Parathyroid adenoma (tissue), 2 donors: ENCODE measurements at regions not wholly inside any gene's neighbourhood (a gene's known extent, or its start where the extent isn't known, plus 50 kb on each side); places are given as distances from the start of the nearest gene placed in this dataset.

Source experiments
- H2AFZ ChIP-seq: fragments of 300-600 bp; sonication (generic); one replicate; pipeline ENCODE4 v1.7.0; 2017; ENCODE audit warnings: antibody characterized with exemption, mild to moderate bottlenecking
- H3K27ac ChIP-seq: fragments of 300-600 bp; sonication (generic); one replicate; pipeline ENCODE4 v1.7.0; 2017
- H3K27me3 ChIP-seq: fragments of 300-600 bp; sonication (generic); one replicate; pipeline ENCODE4 v1.7.0; 2017; ENCODE audit warnings: low read length; ENCODE audit not compliant: control insufficient read depth, insufficient read depth
- H3K36me3 ChIP-seq: fragments of 300-600 bp; sonication (generic); one replicate; pipeline ENCODE4 v1.7.0; 2017; ENCODE audit warnings: low read length; ENCODE audit not compliant: control insufficient read depth, insufficient read depth
- H3K4me1 ChIP-seq: fragments of 300-600 bp; sonication (generic); one replicate; pipeline ENCODE4 v1.7.0; 2017; ENCODE audit warnings: control low read depth
- H3K4me2 ChIP-seq: fragments of 300-600 bp; sonication (generic); one replicate; pipeline ENCODE4 v1.7.0; 2017; ENCODE audit warnings: low read length
- H3K4me3 ChIP-seq: fragments of 300-600 bp; sonication (generic); one replicate; pipeline ENCODE4 v1.7.0; 2017; ENCODE audit warnings: low read depth, low read length
- H3K79me2 ChIP-seq: fragments of 300-600 bp; sonication (generic); one replicate; pipeline ENCODE4 v1.7.0; 2017; ENCODE audit warnings: control low read depth
- H3K9ac ChIP-seq: fragments of 300-600 bp; sonication (generic); one replicate; pipeline ENCODE4 v1.7.0; 2017; ENCODE audit warnings: mild to moderate bottlenecking
- H3K9me3 ChIP-seq: fragments of 300-600 bp; sonication (generic); one replicate; pipeline ENCODE4 v1.7.0; 2017; ENCODE audit warnings: low read length; ENCODE audit not compliant: control insufficient read depth
- TF ChIP-seq, protein P1 (sequence below): fragments of 300-600 bp; sonication (generic); IDR thresholded peaks from one replicate; pipeline ENCODE4 v1.7.0; 2017; ENCODE audit warnings: antibody characterized with exemption, mild to moderate bottlenecking
- donor health status: primary hyperparathyroidism.

DNA sequence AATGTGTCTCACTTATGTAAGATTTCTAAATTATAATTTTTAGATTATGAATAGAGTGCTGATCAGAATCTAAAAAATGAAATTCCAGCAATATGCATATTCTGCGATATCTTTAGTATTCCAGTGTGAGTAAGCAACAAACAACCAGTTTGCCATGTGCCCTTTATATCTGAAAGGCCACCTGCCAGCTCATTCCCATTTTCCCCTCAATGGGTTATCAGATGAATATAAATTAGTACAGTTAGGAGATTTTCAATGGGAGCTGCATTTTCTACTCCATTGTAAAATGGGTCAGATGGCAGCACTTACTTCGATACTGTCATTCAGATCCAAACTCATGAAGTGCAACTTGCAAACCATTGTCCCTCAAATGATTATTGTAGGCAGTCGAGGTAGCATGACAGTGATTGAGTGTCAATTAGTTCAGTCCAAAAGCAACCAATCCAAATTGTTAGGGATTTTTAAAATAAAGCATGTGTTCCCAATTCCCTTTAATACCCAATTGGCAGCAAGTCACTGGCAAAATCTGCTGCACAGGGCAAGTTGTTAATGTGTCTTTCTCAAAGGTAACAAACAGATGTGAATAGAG lies 680.3 kb downstream of the LRRIQ3 start:
- Histone ChIP-seq H3K9ac (no peak overlapping the region), H3K27me3 (no peaks in the 10 kb centered on the region), H3K4me3 (no peak overlapping the region), H3K4me1 (no peaks in the 10 kb centered on the region), H3K79me2 (no peaks in the 10 kb centered on the region), H3K9me3 (no peaks in the 10 kb centered on the region), H2AFZ (no peak overlapping the region), H3K4me2 (no peak overlapping the region), H3K27ac (no peak overlapping the region), H3K36me3 (no peaks in the 10 kb centered on the region)
- TF ChIP-seq, protein P1, sequence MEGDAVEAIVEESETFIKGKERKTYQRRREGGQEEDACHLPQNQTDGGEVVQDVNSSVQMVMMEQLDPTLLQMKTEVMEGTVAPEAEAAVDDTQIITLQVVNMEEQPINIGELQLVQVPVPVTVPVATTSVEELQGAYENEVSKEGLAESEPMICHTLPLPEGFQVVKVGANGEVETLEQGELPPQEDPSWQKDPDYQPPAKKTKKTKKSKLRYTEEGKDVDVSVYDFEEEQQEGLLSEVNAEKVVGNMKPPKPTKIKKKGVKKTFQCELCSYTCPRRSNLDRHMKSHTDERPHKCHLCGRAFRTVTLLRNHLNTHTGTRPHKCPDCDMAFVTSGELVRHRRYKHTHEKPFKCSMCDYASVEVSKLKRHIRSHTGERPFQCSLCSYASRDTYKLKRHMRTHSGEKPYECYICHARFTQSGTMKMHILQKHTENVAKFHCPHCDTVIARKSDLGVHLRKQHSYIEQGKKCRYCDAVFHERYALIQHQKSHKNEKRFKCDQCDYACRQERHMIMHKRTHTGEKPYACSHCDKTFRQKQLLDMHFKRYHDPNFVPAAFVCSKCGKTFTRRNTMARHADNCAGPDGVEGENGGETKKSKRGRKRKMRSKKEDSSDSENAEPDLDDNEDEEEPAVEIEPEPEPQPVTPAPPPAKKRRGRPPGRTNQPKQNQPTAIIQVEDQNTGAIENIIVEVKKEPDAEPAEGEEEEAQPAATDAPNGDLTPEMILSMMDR = no peak

DNA sequence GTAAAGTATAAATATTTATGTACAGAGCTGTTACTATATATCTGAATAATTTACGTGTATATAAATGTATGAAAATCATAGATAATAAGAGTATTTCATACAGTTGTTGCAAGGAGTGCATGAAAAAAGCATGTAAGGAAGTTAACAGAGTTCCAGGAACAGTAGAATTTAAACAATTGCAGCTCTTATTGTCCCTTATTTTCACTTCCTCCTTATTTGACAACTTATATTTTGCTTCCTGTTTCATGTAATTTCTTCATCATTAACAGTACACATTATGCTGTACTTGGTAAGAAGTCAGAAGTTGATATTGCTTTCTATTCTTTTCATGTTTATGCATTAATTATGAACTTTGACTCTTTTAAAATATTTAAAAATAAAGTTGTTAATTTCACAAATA lies 681.5 kb downstream of the LRRIQ3 start:
- Histone ChIP-seq H2AFZ (no peak overlapping the region), H3K27ac (no peak overlapping the region), H3K9me3 (no peaks in the 10 kb centered on the region), H3K4me3 (no peak overlapping the region), H3K36me3 (no peaks in the 10 kb centered on the region), H3K9ac (no peak overlapping the region), H3K79me2 (no peaks in the 10 kb centered on the region), H3K4me1 (no peaks in the 10 kb centered on the region), H3K27me3 (no peaks in the 10 kb centered on the region), H3K4me2 (no peak overlapping the region)
- TF ChIP-seq, protein P1 = no peak

DNA sequence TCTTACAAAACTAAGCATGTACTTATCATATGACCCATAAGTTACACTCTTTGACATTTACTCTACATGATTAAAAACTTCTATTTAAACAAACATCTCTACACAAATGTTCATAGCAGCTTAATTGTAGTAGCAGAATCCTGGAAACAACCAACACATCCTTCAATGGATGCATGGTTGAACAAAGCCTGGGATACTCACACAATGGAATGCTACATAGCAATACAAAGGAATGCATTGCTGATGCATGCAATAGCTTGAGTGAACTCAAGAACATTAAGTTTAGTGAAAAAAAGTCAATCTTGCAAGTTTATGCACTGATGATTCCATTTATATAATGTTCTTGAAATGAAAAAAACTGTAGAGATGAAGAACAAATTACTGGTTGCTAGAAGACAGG lies 686.9 kb downstream of the LRRIQ3 start:
- Histone ChIP-seq H3K4me1 (no peaks in the 10 kb centered on the region), H3K9ac (no peak overlapping the region), H2AFZ (no peak overlapping the region), H3K4me2 (no peak overlapping the region), H3K9me3 (no peaks in the 10 kb centered on the region), H3K4me3 (no peak overlapping the region), H3K79me2 (no peaks in the 10 kb centered on the region), H3K27ac (no peak overlapping the region), H3K27me3 (no peaks in the 10 kb centered on the region), H3K36me3 (no peaks in the 10 kb centered on the region)
- TF ChIP-seq, protein P1 = no peak

DNA sequence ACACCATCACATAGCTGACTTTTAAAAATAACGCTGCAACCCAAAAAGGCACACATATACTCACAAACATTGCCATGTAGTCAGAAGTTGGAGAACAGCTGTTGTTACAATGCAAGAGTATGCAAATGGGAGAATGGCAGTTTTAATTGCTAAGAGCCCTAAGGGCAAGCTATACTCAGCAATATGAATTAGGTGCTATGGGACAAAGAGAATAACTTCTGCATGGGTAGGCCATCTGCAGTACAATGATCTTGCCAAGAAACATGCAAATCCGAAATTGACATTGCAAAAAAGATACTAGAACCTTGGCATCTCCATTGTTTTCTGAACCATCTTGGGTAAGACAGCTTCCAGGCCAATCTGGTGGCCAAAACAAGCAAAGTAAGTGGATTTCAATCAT lies 697.8 kb downstream of the LRRIQ3 start:
- TF ChIP-seq, protein P1 = no peak
- H3K79me2 ChIP-seq = no peaks in the 10 kb centered on the region
- H3K4me2 ChIP-seq = no peak overlapping the region
- H3K27me3 ChIP-seq = no peaks in the 10 kb centered on the region
- H3K27ac ChIP-seq = no peak overlapping the region
- H3K4me3 ChIP-seq = no peak overlapping the region
- no peak overlapping the region for H3K9ac ChIP-seq
- no peak overlapping the region for H2AFZ ChIP-seq
- no peaks in the 10 kb centered on the region for H3K9me3 ChIP-seq
- no peaks in the 10 kb centered on the region for H3K36me3 ChIP-seq
- no peaks in the 10 kb centered on the region for H3K4me1 ChIP-seq

DNA sequence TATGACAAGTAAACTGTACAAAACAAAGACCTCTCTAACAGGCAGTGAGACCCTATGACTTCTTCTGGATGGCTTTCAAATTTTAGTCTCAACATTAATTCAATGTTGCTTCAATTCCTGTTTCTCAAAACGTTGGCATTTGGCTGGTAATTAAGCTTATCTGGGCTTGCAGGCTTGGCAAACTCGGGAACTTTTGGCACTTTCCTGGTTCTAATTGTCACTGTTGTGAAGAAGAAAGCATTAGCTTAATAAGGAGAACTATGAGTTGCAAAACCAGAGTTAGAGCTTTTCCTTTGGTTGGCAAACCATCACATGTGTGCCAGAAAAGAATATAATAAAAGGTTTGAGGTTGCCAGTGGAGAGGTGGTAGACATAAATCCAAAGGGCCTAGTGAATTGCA lies 698.3 kb downstream of the LRRIQ3 start:
- Histone ChIP-seq H3K4me2 (no peak overlapping the region), H3K9me3 (no peaks in the 10 kb centered on the region), H2AFZ (no peak overlapping the region), H3K27ac (no peak overlapping the region), H3K79me2 (no peaks in the 10 kb centered on the region), H3K27me3 (no peaks in the 10 kb centered on the region), H3K36me3 (no peaks in the 10 kb centered on the region), H3K4me3 (no peak overlapping the region), H3K9ac (no peak overlapping the region), H3K4me1 (no peaks in the 10 kb centered on the region)
- TF ChIP-seq, protein P1 = no peak
